OCI-LY1 (cell line): ENCODE measurements at regions not wholly inside any gene's neighbourhood (a gene's known extent, or its start where the extent isn't known, plus 50 kb on each side); places are given as distances from the start of the nearest gene placed in this dataset.

Experiments
- H2AFZ ChIP-seq: fragments of 200-600 bp; sonication (generic), shearing (Covaris generic); 2 replicates; pipeline ENCODE4 v1.6.0; 2014; ENCODE audit warnings: antibody characterized with exemption, mild to moderate bottlenecking, low read length
- H3F3A ChIP-seq: fragments of 200-600 bp; sonication (generic), shearing (Covaris generic); 2 replicates; pipeline ENCODE4 v1.6.0; 2014; ENCODE audit warnings: mild to moderate bottlenecking, antibody characterized with exemption, low read length, moderate library complexity; ENCODE audit not compliant: insufficient read depth
- H3K27ac ChIP-seq: fragments of 200-600 bp; sonication (generic); 2 replicates; pipeline ENCODE4 v1.5.1; 2014; ENCODE audit warnings: low read length, mixed run types, mild to moderate bottlenecking, low read depth; ENCODE audit not compliant: poor library complexity, severe bottlenecking
- H3K27me3 ChIP-seq: fragments of 200-600 bp; sonication (generic); 2 replicates; pipeline ENCODE4 v1.6.0; 2014; ENCODE audit warnings: antibody characterized with exemption, mild to moderate bottlenecking, low read length, moderate library complexity; ENCODE audit not compliant: insufficient read depth
- H3K36me3 ChIP-seq: fragments of 200-600 bp; sonication (generic); 2 replicates; pipeline ENCODE4 v1.6.1; 2014; ENCODE audit warnings: mild to moderate bottlenecking, antibody characterized with exemption, low read length, moderate library complexity, mixed read lengths; ENCODE audit not compliant: insufficient read depth
- H3K4me1 ChIP-seq: fragments of 200-600 bp; sonication (generic); 2 replicates; pipeline ENCODE4 v1.5.1; 2014; ENCODE audit warnings: mild to moderate bottlenecking, low read length, moderate library complexity; ENCODE audit not compliant: insufficient read depth, severe bottlenecking
- H3K4me2 ChIP-seq: fragments of 200-600 bp; sonication (generic), shearing (Covaris generic); 2 replicates; pipeline ENCODE4 v1.6.1; 2014; ENCODE audit warnings: low read length
- H3K4me3 ChIP-seq: fragments of 200-600 bp; sonication (generic); 2 replicates; pipeline ENCODE4 v1.5.1; 2014; ENCODE audit warnings: low read length, low read depth, mild to moderate bottlenecking, mixed read lengths; ENCODE audit not compliant: poor library complexity, severe bottlenecking
- H3K79me2 ChIP-seq: fragments of 200-600 bp; shearing (Covaris generic); 2 replicates; pipeline ENCODE4 v1.6.1; 2016; ENCODE audit warnings: mixed run types, low read length, mixed read lengths; ENCODE audit not compliant: insufficient read depth
- H3K9ac ChIP-seq: fragments of 200-600 bp; sonication (generic), shearing (Covaris generic); 2 replicates; pipeline ENCODE4 v1.6.1; 2014; ENCODE audit warnings: mild to moderate bottlenecking, low read length, mixed read lengths
- H3K9me2 ChIP-seq: fragments of 200-600 bp; sonication (generic), shearing (Covaris generic); 2 replicates; pipeline ENCODE4 v1.6.1; 2014; ENCODE audit warnings: low read depth, mild to moderate bottlenecking, low read length, mixed read lengths
- H3K9me3 ChIP-seq: fragments of 200-600 bp; shearing (Covaris generic); 2 replicates; pipeline ENCODE4 v1.6.1; 2014; ENCODE audit warnings: low read length, mixed read lengths
- H4K20me1 ChIP-seq: fragments of 200-600 bp; sonication (generic), shearing (Covaris generic); 2 replicates; pipeline ENCODE4 v1.6.0; 2016; ENCODE audit warnings: mild to moderate bottlenecking, low read length; ENCODE audit not compliant: insufficient read depth
- CTCF ChIP-seq: fragments of 200-600 bp; sonication (generic), shearing (Covaris generic); IDR thresholded peaks from 2 replicates; pipeline ENCODE4 v1.5.1; 2017; ENCODE audit warnings: mild to moderate bottlenecking, antibody characterized with exemption, low read length, moderate library complexity, mixed read lengths
- EZH2 ChIP-seq: fragments of 200-600 bp; sonication (generic), shearing (Covaris generic); IDR thresholded peaks from 2 replicates; pipeline ENCODE4 v1.8.0; 2017; ENCODE audit warnings: borderline replicate concordance, mixed run types, mild to moderate bottlenecking, antibody characterized with exemption, low read length, moderate library complexity, mixed read lengths

GRCh38 chr2:209305026-209305425 lies 118.8 kb upstream of the MAP2 start:
- Histone ChIP-seq H2AFZ (no peak overlapping the region), H3F3A (no peaks in the 10 kb centered on the region), H4K20me1 (no peaks in the 10 kb centered on the region), H3K36me3 (no peaks in the 10 kb centered on the region), H3K9me3 (no peaks in the 10 kb centered on the region), H3K4me1 (no peaks in the 10 kb centered on the region), H3K79me2 (no peaks in the 10 kb centered on the region), H3K9ac (no peak overlapping the region), H3K4me3 (no peak overlapping the region), H3K27ac (no peak overlapping the region), H3K4me2 (no peak overlapping the region), H3K9me2 (no peaks in the 10 kb centered on the region), H3K27me3 (no peaks in the 10 kb centered on the region; the same call in 1 of the 2 replicates)
- no peak for TF ChIP-seq EZH2
- TF ChIP-seq CTCF: no peak

- H3K27me3 ChIP-seq: no peaks in the 10 kb centered on the region; the same call in 1 of the 2 replicates
- no peaks in the 10 kb centered on the region for H3F3A ChIP-seq
- H3K4me2 ChIP-seq: no peak overlapping the region
- H3K9me3 ChIP-seq: no peaks in the 10 kb centered on the region
- no peak for TF ChIP-seq EZH2
- TF ChIP-seq CTCF: no peak
- no peak overlapping the region for H3K27ac ChIP-seq
- H3K9me2 ChIP-seq: no peaks in the 10 kb centered on the region
- no peaks in the 10 kb centered on the region for H3K36me3 ChIP-seq
- no peaks in the 10 kb centered on the region for H3K4me1 ChIP-seq
- no peak overlapping the region for H3K9ac ChIP-seq
- no peak overlapping the region for H2AFZ ChIP-seq
- no peak overlapping the region for H3K4me3 ChIP-seq
- H4K20me1 ChIP-seq: no peaks in the 10 kb centered on the region
- H3K79me2 ChIP-seq: no peaks in the 10 kb centered on the region
Measured at GRCh38 chr2:209305746-209306196, 118.1 kb upstream of the MAP2 start.

- Histone ChIP-seq H3K9ac (no peak overlapping the region), H3K9me2 (no peaks in the 10 kb centered on the region), H4K20me1 (no peaks in the 10 kb centered on the region), H3K4me1 (no peaks in the 10 kb centered on the region), H3K79me2 (no peaks in the 10 kb centered on the region), H3K27ac (no peak overlapping the region), H3K4me3 (no peak overlapping the region), H3K36me3 (no peaks in the 10 kb centered on the region), H3F3A (no peaks in the 10 kb centered on the region), H3K9me3 (no peaks in the 10 kb centered on the region), H3K4me2 (no peak overlapping the region), H2AFZ (no peak overlapping the region), H3K27me3 (no peaks in the 10 kb centered on the region; the same call in 1 of the 2 replicates)
- no peak for TF ChIP-seq CTCF
Measured at GRCh38 chr2:209307161-209308001, 116.5 kb upstream of the MAP2 start.
